SK-N-SH (cell line): ENCODE measurements at regions not wholly inside any gene's neighbourhood (a gene's known extent, or its start where the extent isn't known, plus 50 kb on each side); places are given as distances from the start of the nearest gene placed in this dataset.

Source experiments
- CTCF ChIA-PET: fragments of 300-600, 350-600 bp; formaldehyde crosslinking; extraction: SDS; loops from one replicate; lab custom pipeline; 2021; lab: Yijun Ruan, JAX
- POLR2A ChIA-PET: fragments of 350-600 bp; sonication (Branson Sonifier 250); formaldehyde crosslinking; extraction: SDS; loops from one replicate; lab custom pipeline; 2020; ENCODE audit warnings: antibody characterized with exemption, inconsistent platforms; lab: Yijun Ruan, JAX
- DNase-seq: peaks from one replicate; pipeline ENCODE4 v3.0.0; 2012
- H2AFZ ChIP-seq: fragments of 200-600 bp; sonication (generic); 2 replicates; pipeline ENCODE4 v1.8.1; 2016; ENCODE audit warnings: antibody characterized with exemption, mild to moderate bottlenecking, low read depth
- H3F3A ChIP-seq: fragments of 200-600 bp; sonication (generic); replicated peaks from 2 replicates; pipeline ENCODE3; 2016; ENCODE audit warnings: antibody characterized with exemption, mild to moderate bottlenecking; ENCODE audit not compliant: insufficient read depth
- H3K27ac ChIP-seq, 2 experiments: fragments of 200-500 bp in 1 of 2; fragments of 200-600 bp in 1 of 2; sonication (Bioruptor generic) in 1 of 2; sonication (generic), shearing (Covaris generic) in 1 of 2; 2 replicates each; pipeline versions ENCODE4 v1.5.1 to v1.6.1; 2014 to 2016; ENCODE audit warnings: low read depth in 2 of 2, inconsistent platforms in 1 of 2, low read length in 1 of 2, mild to moderate bottlenecking in 1 of 2, mixed read lengths in 1 of 2
- H3K27me3 ChIP-seq: fragments of 200-600 bp; sonication (generic), shearing (Covaris generic); 2 replicates; pipeline ENCODE4 v1.6.1; 2016; ENCODE audit warnings: mixed run types; ENCODE audit not compliant: insufficient read depth
- H3K36me3 ChIP-seq, 2 experiments: fragments of 200-500 bp in 1 of 2; fragments of 200-600 bp in 1 of 2; sonication (Bioruptor generic) in 1 of 2; sonication (generic) in 1 of 2; replicated peaks in 1 of 2; 2 replicates each; pipeline versions ENCODE3 to v1.5.1; 2014 to 2016; ENCODE audit warnings: low read length in 1 of 2, mild to moderate bottlenecking in 1 of 2; ENCODE audit not compliant: insufficient read depth in 2 of 2, control insufficient read depth in 1 of 2
- H3K4me1 ChIP-seq, 2 experiments: fragments of 200-500 bp in 1 of 2; fragments of 200-600 bp in 1 of 2; sonication (Bioruptor generic) in 1 of 2; sonication (generic), shearing (Covaris generic) in 1 of 2; 2 replicates each; pipeline versions ENCODE4 v1.5.1 to v1.6.1; 2014 to 2016; ENCODE audit warnings: low read depth in 1 of 2, low read length in 1 of 2, mixed run types in 1 of 2; ENCODE audit not compliant: insufficient read depth in 2 of 2, control insufficient read depth in 1 of 2
- H3K4me2 ChIP-seq: fragments of 200-600 bp; sonication (generic), shearing (Covaris generic); 2 replicates; pipeline ENCODE4 v1.6.1; 2017; ENCODE audit warnings: mixed run types
- H3K4me3 ChIP-seq, 2 experiments: fragments of 200-500 bp in 1 of 2; fragments of 200-600 bp in 1 of 2; sonication (Bioruptor generic) in 1 of 2; sonication (generic), shearing (Covaris generic) in 1 of 2; 2 replicates each; pipeline versions ENCODE4 v1.5.1 to v1.8.1; 2014 to 2016; ENCODE audit warnings: low read depth in 2 of 2, inconsistent platforms in 1 of 2, low read length in 1 of 2, mild to moderate bottlenecking in 1 of 2, mixed read lengths in 1 of 2, moderate library complexity in 1 of 2
- H3K79me2 ChIP-seq: fragments of 200-600 bp; sonication (generic); 2 replicates; pipeline ENCODE4 v1.8.1; 2017; ENCODE audit warnings: mild to moderate bottlenecking; ENCODE audit not compliant: insufficient read depth
- H3K9ac ChIP-seq: fragments of 200-600 bp; sonication (generic); 2 replicates; pipeline ENCODE4 v1.6.1; 2017; ENCODE audit warnings: mixed run types
- H3K9me2 ChIP-seq: fragments of 200-600 bp; sonication (generic); 2 replicates; pipeline ENCODE4 v1.6.1; 2017; ENCODE audit warnings: mixed run types
- H3K9me3 ChIP-seq: fragments of 200-600 bp; sonication (generic); 2 replicates; pipeline ENCODE4 v1.6.1; 2017; ENCODE audit warnings: mixed run types, mild to moderate bottlenecking, moderate library complexity
- H4K20me1 ChIP-seq: fragments of 200-600 bp; sonication (generic); 2 replicates; pipeline ENCODE4 v1.6.1; 2017; ENCODE audit warnings: mild to moderate bottlenecking, mixed run types; ENCODE audit not compliant: insufficient read depth
- EZH2phosphoT487 ChIP-seq: fragments of 200-600 bp; sonication (generic); IDR thresholded peaks from 2 replicates; pipeline ENCODE4 v1.6.1; 2017; ENCODE audit warnings: low read depth, mixed run types, mild to moderate bottlenecking, antibody characterized with exemption, moderate library complexity, borderline replicate concordance
- FOXJ3 ChIP-seq: sonication (generic); formaldehyde crosslinking; IDR thresholded peaks from 2 replicates; pipeline ENCODE4 v1.5.1; 2020; ENCODE audit warnings: mild to moderate bottlenecking, missing genetic modification reagents
- FOXM1 ChIP-seq: IDR thresholded peaks from 2 replicates; pipeline ENCODE4 v1.4.0; 2012; ENCODE audit warnings: low read depth, mild to moderate bottlenecking
- NRF1 ChIP-seq: IDR thresholded peaks from 2 replicates; pipeline ENCODE4 v1.6.1; 2012; ENCODE audit warnings: low read depth, mild to moderate bottlenecking, low read length
- POLR2AphosphoS5 ChIP-seq: IDR thresholded peaks from 2 replicates; pipeline ENCODE4 v1.6.1; 2012; ENCODE audit warnings: low read depth, low read length
- RFX5 ChIP-seq: IDR thresholded peaks from 2 replicates; pipeline ENCODE4 v1.6.1; 2012; ENCODE audit warnings: mild to moderate bottlenecking, improper control_type of control experiment, low read length
- SIN3A ChIP-seq: IDR thresholded peaks from 2 replicates; pipeline ENCODE4 v1.6.1; 2012; ENCODE audit warnings: low read depth, mild to moderate bottlenecking, low read length, moderate library complexity, borderline replicate concordance
- TCF12 ChIP-seq: IDR thresholded peaks from 2 replicates; pipeline ENCODE4 v1.4.0; 2012
- USF1 ChIP-seq: IDR thresholded peaks from 2 replicates; pipeline ENCODE4 v1.4.0; 2012; ENCODE audit warnings: low read depth, borderline replicate concordance
- USF2 ChIP-seq: fragments of 150-350 bp; IDR thresholded peaks from 2 replicates; pipeline ENCODE4 v1.6.1; 2017; ENCODE audit warnings: antibody characterized with exemption, low read length, low read depth, borderline replicate concordance
- YY1 ChIP-seq: IDR thresholded peaks from 2 replicates; pipeline ENCODE4 v1.4.0; 2012; ENCODE audit warnings: low read depth, mild to moderate bottlenecking
- WGBS: methylation state at CpG from one replicate; pipeline ENCODE4 v1.1.6; 2017; ENCODE audit warnings: low lambda C conversion rate; 5-methylcytosine and 5-hydroxymethylcytosine counted together
- TF ChIP-seq, protein P1 (sequence below): fragments of 150-350 bp; IDR thresholded peaks from 2 replicates; pipeline ENCODE4 v1.6.1; 2016; ENCODE audit warnings: mild to moderate bottlenecking, low read depth, low read length

DNA sequence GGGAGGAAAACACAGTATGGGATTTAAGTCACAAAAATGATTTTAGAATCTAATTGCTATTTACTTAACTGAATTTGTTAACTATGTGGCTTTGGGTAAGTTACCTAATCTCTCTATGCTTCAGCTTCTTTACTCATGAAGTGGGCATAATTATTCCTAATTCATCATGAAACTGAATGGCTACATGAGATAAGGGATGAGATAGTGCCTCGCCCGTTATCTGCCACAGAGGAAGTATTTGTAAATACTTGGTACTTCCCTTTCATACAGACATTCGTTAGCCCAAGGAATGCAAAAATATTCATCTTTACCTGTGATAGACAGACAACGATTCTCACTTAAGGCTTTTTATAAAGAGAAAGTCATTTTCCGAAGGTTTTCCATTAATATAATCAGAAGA lies 221.2 kb upstream of the BLID start:
- H3K27ac ChIP-seq, result no peak overlapping the region
- H3K9me2 ChIP-seq, result no peaks in the 10 kb centered on the region
- no peaks in the 10 kb centered on the region for H3K36me3 ChIP-seq
- H3K9ac ChIP-seq, result no peak overlapping the region
- CTCF ChIA-PET, result interaction anchor here (0.9 kb wide), 1 partner anchor 21 kb away, joined by 3 read pairs; no protein-coding TSS in a partner anchor
- H3F3A ChIP-seq, result no peaks in the 10 kb centered on the region
- no peak overlapping the region for H2AFZ ChIP-seq
- no peaks in the 10 kb centered on the region for H4K20me1 ChIP-seq
- no peaks in the 10 kb centered on the region; the same call in 1 of the 2 replicates for H3K27me3 ChIP-seq
- H3K4me3 ChIP-seq, result no peak overlapping the region
- POLR2A ChIA-PET, result no interaction called here
- WGBS, result 70% methylated on average over 5 of the region's 5 CpGs
- H3K4me1 ChIP-seq, result peaks cover 0 to 16% of the 10 kb centered on the region in 2 experiments; a peak in 2 of 4 replicates
- H3K9me3 ChIP-seq, result no peaks in the 10 kb centered on the region
- no peaks in the 10 kb centered on the region for H3K79me2 ChIP-seq
- no peak for DNase-seq
- H3K4me2 ChIP-seq, result no peak overlapping the region
- TF ChIP-seq, protein P1, sequence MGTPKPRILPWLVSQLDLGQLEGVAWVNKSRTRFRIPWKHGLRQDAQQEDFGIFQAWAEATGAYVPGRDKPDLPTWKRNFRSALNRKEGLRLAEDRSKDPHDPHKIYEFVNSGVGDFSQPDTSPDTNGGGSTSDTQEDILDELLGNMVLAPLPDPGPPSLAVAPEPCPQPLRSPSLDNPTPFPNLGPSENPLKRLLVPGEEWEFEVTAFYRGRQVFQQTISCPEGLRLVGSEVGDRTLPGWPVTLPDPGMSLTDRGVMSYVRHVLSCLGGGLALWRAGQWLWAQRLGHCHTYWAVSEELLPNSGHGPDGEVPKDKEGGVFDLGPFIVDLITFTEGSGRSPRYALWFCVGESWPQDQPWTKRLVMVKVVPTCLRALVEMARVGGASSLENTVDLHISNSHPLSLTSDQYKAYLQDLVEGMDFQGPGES, result no peak
- TF ChIP-seq, all 33 proteins: peak for 0

GRCh38 chr11:122336706-122337105 lies 220.7 kb upstream of the BLID start:
- ChIA-PET CTCF (interaction anchor here (0.9 kb wide), 1 partner anchor 22 kb away, joined by 3 read pairs; no protein-coding TSS in a partner anchor), POLR2A (no interaction called here)
- H3K9me2 ChIP-seq, result no peaks in the 10 kb centered on the region
- 64% methylated on average over 5 of the region's 5 CpGs for whole genome bisulfite sequencing
- no peaks in the 10 kb centered on the region for H3F3A ChIP-seq
- H4K20me1 ChIP-seq, result no peaks in the 10 kb centered on the region
- no peaks in the 10 kb centered on the region; the same call in 1 of the 2 replicates for H3K27me3 ChIP-seq
- no peak overlapping the region for H3K27ac ChIP-seq
- H3K9me3 ChIP-seq, result no peaks in the 10 kb centered on the region
- no peak for DNase-seq
- no peak overlapping the region for H2AFZ ChIP-seq
- no peak overlapping the region for H3K4me3 ChIP-seq
- H3K36me3 ChIP-seq, result no peaks in the 10 kb centered on the region
- H3K4me1 ChIP-seq, result peaks cover 0 to 16% of the 10 kb centered on the region in 2 experiments; a peak in 2 of 4 replicates
- no peaks in the 10 kb centered on the region for H3K79me2 ChIP-seq
- TF ChIP-seq EZH2phosphoT487 (no peak), FOXJ3 (CRISPR knock-in tag) (no peak), FOXM1 (no peak), SIN3A (no peak), NRF1 (no peak), TCF12 (no peak), RFX5 (no peak), USF1 (no peak), USF2 (no peak), YY1 (no peak), POLR2AphosphoS5 (no peak)
- no peak overlapping the region for H3K9ac ChIP-seq
- H3K4me2 ChIP-seq, result no peak overlapping the region
